Cardiac fibroblast (primary cell): ENCODE measurements at regions not wholly inside any gene's neighbourhood (a gene's known extent, or its start where the extent isn't known, plus 50 kb on each side); places are given as distances from the start of the nearest gene placed in this dataset.

Experiments
- DNase-seq, 2 donors: peaks; one replicate each; pipeline versions ENCODE4 v3.0.0 to v3.0.0-alpha.2; 2010; ENCODE audit warnings: low read depth in 2 of 2
- H3K4me3 ChIP-seq, 2 donors: replicated peaks in 1 of 2; 1 replicate in 1 of 2; 2 replicates in 1 of 2; pipeline ENCODE4 v1.5.1; 2011; ENCODE audit warnings: low read depth in 2 of 2, low read length in 2 of 2, mild to moderate bottlenecking in 2 of 2, moderate library complexity in 1 of 2
- TF ChIP-seq, protein P1 (sequence below): IDR thresholded peaks from one replicate; pipeline ENCODE4 v1.5.1; 2011; ENCODE audit warnings: low read depth, mild to moderate bottlenecking, low read length, inconsistent platforms

DNA sequence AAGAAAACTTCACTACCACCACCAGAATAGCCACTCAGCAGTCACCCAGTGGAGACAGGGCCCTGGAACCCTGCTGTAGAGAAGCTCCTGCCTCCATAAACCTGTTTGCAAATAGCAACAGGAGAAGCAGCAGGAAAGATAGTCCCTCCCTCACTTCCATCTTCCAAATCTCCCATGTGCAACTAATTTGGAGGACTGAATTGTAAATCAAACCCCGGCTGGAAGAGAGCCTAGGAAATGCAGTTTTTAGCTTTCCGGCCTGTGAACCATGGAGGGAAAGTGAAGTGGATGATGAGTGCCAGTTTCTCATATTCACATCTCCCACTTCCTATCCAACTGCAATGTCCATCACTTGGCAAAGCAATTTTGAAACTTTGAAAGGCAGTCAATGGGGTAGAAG, 167.2 kb upstream of the FRMD6 start:
- no peak for DNase-seq
- H3K4me3 ChIP-seq = no peak overlapping the region
- TF ChIP-seq, protein P1, sequence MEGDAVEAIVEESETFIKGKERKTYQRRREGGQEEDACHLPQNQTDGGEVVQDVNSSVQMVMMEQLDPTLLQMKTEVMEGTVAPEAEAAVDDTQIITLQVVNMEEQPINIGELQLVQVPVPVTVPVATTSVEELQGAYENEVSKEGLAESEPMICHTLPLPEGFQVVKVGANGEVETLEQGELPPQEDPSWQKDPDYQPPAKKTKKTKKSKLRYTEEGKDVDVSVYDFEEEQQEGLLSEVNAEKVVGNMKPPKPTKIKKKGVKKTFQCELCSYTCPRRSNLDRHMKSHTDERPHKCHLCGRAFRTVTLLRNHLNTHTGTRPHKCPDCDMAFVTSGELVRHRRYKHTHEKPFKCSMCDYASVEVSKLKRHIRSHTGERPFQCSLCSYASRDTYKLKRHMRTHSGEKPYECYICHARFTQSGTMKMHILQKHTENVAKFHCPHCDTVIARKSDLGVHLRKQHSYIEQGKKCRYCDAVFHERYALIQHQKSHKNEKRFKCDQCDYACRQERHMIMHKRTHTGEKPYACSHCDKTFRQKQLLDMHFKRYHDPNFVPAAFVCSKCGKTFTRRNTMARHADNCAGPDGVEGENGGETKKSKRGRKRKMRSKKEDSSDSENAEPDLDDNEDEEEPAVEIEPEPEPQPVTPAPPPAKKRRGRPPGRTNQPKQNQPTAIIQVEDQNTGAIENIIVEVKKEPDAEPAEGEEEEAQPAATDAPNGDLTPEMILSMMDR = no peak

GRCh38 chr14:51485733-51486132, 166.0 kb upstream of the FRMD6 start:
- no peak overlapping the region for H3K4me3 ChIP-seq
- TF ChIP-seq, protein P1 = no peak
- no peak for DNase-seq

DNA sequence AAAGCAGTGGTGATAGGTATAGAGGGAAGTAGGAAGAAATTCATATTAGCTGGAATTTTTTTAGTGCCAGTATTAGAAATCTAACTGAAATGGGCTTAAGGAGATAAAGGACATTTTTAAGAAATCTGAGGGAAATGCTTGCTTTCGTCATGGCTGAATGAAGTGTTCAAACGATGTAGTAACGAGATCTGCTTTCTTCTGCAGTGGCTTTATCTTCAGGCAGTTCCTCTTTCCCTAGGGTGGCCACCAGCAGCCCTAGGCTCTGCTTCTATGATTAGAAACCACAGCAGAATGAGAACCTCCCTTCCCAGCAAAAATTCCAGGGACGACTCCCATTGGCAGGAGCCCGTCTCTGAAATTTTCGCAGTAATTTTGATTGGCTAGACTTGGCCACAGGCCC, 163.9 kb upstream of the FRMD6 start:
- TF ChIP-seq, protein P1 = no peak
- no peak for DNase-seq
- H3K4me3 ChIP-seq = no peak overlapping the region

DNA sequence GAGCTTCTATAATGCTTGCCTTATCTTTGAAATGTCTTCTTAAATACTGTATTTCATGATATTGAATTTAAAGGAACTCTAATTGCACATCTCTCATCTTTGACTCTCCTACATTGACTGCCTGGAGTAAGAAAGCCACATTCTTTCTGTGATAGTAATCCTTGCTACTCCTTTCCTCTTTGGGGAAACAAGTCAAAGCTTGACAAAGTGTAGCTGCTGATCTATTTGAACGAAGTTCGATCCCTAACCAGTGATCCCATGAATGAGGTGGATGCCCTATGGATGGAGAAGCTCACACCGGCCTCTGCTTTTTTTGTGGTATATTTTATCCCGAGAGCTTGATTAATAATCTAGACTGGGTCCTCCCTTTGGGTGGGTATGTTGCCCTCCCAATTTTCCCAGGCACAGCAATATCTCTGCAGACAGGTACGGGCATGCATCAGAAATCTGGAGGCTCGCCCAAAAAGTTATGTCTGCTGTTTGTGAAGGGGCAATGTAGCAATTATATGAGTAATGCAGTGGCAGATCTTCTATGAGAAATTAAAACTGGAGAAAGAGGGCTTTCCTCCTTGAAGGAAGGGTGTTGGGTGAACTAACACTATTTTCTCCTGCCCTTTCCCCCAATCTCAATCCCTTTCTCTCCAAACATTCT, 163.0 kb upstream of the FRMD6 start:
- TF ChIP-seq, protein P1 = no peak
- DNase-seq = no peak
- H3K4me3 ChIP-seq = no peak overlapping the region

GRCh38 chr14:51490205-51490604, 161.5 kb upstream of the FRMD6 start:
- H3K4me3 ChIP-seq = no peak overlapping the region
- TF ChIP-seq, protein P1 = no peak
- peak in 1 of 2 donors; percentile 65 for DNase-seq

DNA sequence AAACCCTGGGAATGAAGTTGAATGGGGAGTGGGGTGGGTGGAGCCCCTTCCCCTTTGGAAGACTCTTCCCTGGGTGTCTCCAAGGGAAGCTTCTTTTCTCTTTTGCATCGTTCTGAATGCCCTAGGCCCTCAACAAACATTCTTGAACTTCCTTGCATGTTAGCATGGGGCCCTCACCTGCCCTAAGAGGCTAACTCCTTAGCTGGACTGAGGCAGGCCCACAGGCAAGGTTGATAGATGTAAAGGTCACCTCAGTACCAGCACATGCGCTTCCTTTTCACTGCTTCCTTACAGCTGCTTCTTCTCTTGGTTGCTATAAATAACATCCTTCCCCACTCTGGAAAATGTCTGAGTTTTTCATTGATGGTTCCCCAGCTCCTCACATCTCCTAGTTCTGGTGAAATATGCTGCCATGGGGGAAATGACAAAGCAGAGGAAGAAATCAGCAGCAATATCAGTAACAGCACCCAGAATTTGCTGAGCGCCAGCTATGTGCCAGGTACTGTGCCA, 160.6 kb upstream of the FRMD6 start:
- DNase-seq = no peak
- TF ChIP-seq, protein P1 = no peak
- no peak overlapping the region for H3K4me3 ChIP-seq

DNA sequence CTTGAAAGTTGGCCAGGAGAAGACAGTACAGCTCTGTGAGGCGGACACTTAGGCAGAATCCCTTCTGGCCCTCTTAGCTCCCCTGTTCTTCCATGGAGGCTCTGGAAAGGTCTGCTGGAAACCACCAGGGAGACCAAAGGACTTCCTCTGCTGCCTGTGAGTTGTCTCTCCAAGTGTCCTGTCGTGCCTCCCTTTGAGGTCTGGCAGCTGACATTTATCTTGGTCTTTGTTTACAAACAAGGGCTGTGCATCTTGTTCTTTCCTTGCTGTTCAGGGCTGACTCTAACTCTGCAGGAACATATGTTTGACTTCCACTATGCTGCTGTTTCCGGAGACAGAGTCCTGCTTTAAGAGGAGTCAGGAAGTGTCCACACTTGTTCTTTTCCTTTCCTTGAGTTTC, 159.9 kb upstream of the FRMD6 start:
- no peak for DNase-seq
- no peak overlapping the region for H3K4me3 ChIP-seq
- TF ChIP-seq, protein P1 = no peak
